K562 (cell line): ENCODE measurements at regions not wholly inside any gene's neighbourhood (a gene's known extent, or its start where the extent isn't known, plus 50 kb on each side); places are given as distances from the start of the nearest gene placed in this dataset.

Source experiments
- ATAC-seq: fragments of 200-7000 bp; cut with Tn5 transposase; 3 replicates; pipeline ENCODE4 v1.9.1; 2020; ENCODE audit warnings: moderate library complexity
- BruUV-seq: library from RNA; stranded (reverse); fragments of 400-500 nt; replicated peaks from 2 replicates; lab custom pipeline; 2021; lab: Mats Ljungman, UMichigan
- CTCF ChIA-PET: fragments of 300-600 bp; formaldehyde crosslinking; extraction: SDS; loops from one replicate; lab custom pipeline; 2021; ENCODE audit warnings: low intra/inter-chr PET ratio; lab: Yijun Ruan, JAX
- POLR2A ChIA-PET: fragments of 300-600, 350-650 bp; sonication (Branson Sonifier 250); formaldehyde crosslinking; extraction: SDS; loops from one replicate; lab custom pipeline; 2021; ENCODE audit warnings: antibody characterized with exemption, inconsistent platforms; lab: Yijun Ruan, JAX
- DNase-seq, 4 experiments: peaks; one replicate each; pipeline versions ENCODE4 v3.0.0 to v3.0.0-alpha.2; 2011 to 2018; ENCODE audit warnings: low spot score in 3 of 4, mixed read lengths in 3 of 4; ENCODE audit errors: extremely low read depth in 1 of 4
- FAIRE-seq: peaks from 2 replicates; lab custom pipeline; 2011; peaks lifted over from hg19 to GRCh38; lab: Jason Lieb, UNC
- H2AFZ ChIP-seq: 2 replicates; pipeline ENCODE4 v1.6.0; 2011; ENCODE audit warnings: low read depth, low read length, control low read depth, inconsistent platforms
- H3K27ac ChIP-seq: fragments of 200-600 bp; 3 replicates; pipeline ENCODE4 v1.8.0; 2011; ENCODE audit warnings: low read depth, mild to moderate bottlenecking, control low read depth, inconsistent platforms, low read length, moderate library complexity, mixed read lengths; ENCODE audit errors: extremely low read depth
- H3K27me3 ChIP-seq, 2 experiments: fragments of 300-600 bp in 1 of 2; 2 replicates in 1 of 2; 3 replicates in 1 of 2; pipeline versions ENCODE4 v1.6.0 to v1.8.0; 2011; ENCODE audit warnings: inconsistent platforms in 2 of 2, low read length in 2 of 2, mild to moderate bottlenecking in 1 of 2, mixed read lengths in 1 of 2, moderate library complexity in 1 of 2; ENCODE audit not compliant: control insufficient read depth in 2 of 2, insufficient read depth in 2 of 2
- H3K36me3 ChIP-seq: fragments of 300-600 bp; 3 replicates; pipeline ENCODE4 v1.8.0; 2011; ENCODE audit warnings: mild to moderate bottlenecking, low read length, inconsistent platforms; ENCODE audit not compliant: control insufficient read depth, insufficient read depth
- H3K4me1 ChIP-seq, 2 experiments: fragments of 200-600 bp in 1 of 2; replicated peaks in 1 of 2; 2 replicates in 1 of 2; 3 replicates in 1 of 2; pipeline versions ENCODE4 v1.5.1 to v1.8.0; 2011; ENCODE audit warnings: inconsistent platforms in 2 of 2, low read length in 2 of 2, mild to moderate bottlenecking in 1 of 2, mixed read lengths in 1 of 2, moderate library complexity in 1 of 2; ENCODE audit not compliant: control insufficient read depth in 2 of 2, insufficient read depth in 2 of 2
- H3K4me2 ChIP-seq: 2 replicates; pipeline ENCODE4 v1.6.1; 2011; ENCODE audit warnings: low read length, control low read depth, inconsistent platforms, mixed read lengths; ENCODE audit not compliant: insufficient read depth
- H3K4me3 ChIP-seq: fragments of 200-600 bp; sonication (generic), shearing (Covaris generic); 2 replicates; pipeline ENCODE4 v1.5.1; 2016; ENCODE audit warnings: control low read depth, inconsistent platforms
- H3K79me2 ChIP-seq: fragments of 200-600 bp; 3 replicates; pipeline ENCODE4 v1.8.0; 2011; ENCODE audit warnings: low read length, inconsistent platforms; ENCODE audit not compliant: control insufficient read depth, insufficient read depth
- H3K9ac ChIP-seq, 2 experiments: 2 replicates each; pipeline versions ENCODE4 v1.6.0 to v1.6.1; 2011; ENCODE audit warnings: low read depth in 2 of 2, low read length in 2 of 2, control low read depth in 1 of 2, inconsistent platforms in 1 of 2, mild to moderate bottlenecking in 1 of 2, mixed read lengths in 1 of 2; ENCODE audit not compliant: insufficient read depth in 1 of 2
- H3K9me1 ChIP-seq: one replicate; pipeline ENCODE4 v1.6.0; 2011; ENCODE audit warnings: inconsistent platforms, mild to moderate bottlenecking, low read length, moderate library complexity; ENCODE audit not compliant: control insufficient read depth, insufficient read depth
- H3K9me3 ChIP-seq: replicated peaks from 2 replicates; pipeline ENCODE4 v1.5.1; 2011; ENCODE audit warnings: low read depth, low read length, inconsistent platforms; ENCODE audit not compliant: control insufficient read depth, insufficient read depth
- H4K20me1 ChIP-seq: replicated peaks from 2 replicates; pipeline ENCODE4 v1.6.1; 2011; ENCODE audit warnings: low read length, inconsistent platforms, mixed read lengths; ENCODE audit not compliant: control insufficient read depth, insufficient read depth
- ARID1B ChIP-seq: fragments of 450-650 bp; IDR thresholded peaks from 2 replicates; pipeline ENCODE4 v1.6.1; 2016; ENCODE audit warnings: antibody characterized with exemption, mild to moderate bottlenecking, inconsistent platforms
- CBFA2T2 ChIP-seq: fragments of 450-650 bp; conservative IDR thresholded peaks from 2 replicates; pipeline ENCODE4 v1.6.1; 2017; ENCODE audit warnings: mild to moderate bottlenecking
- CBFA2T3 ChIP-seq: fragments of 450-650 bp; IDR thresholded peaks from 2 replicates; pipeline ENCODE4 v1.6.1; 2017
- KDM1A ChIP-seq, 2 experiments: fragments of 450-650 bp; IDR thresholded peaks; 2 replicates each; pipeline ENCODE4 v1.6.1; 2016; ENCODE audit warnings: mild to moderate bottlenecking in 2 of 2
- MTA2 ChIP-seq: fragments of 450-650 bp; IDR thresholded peaks from 2 replicates; pipeline ENCODE4 v1.6.1; 2016; ENCODE audit warnings: low read depth
- MYC ChIP-seq, 2 experiments: fragments of 250-450 bp in 1 of 2; sonication (Bioruptor Pico) in 1 of 2; IDR thresholded peaks; 2 replicates each; pipeline versions ENCODE4 v1.5.1 to v1.6.1; 2012 to 2021; ENCODE audit warnings: low read depth in 2 of 2, borderline replicate concordance in 1 of 2, improper control_type of control experiment in 1 of 2, low read length in 1 of 2, mild to moderate bottlenecking in 1 of 2, moderate library complexity in 1 of 2
- NCOR1 ChIP-seq: fragments of 450-650 bp; IDR thresholded peaks from 2 replicates; pipeline ENCODE4 v1.6.1; 2016; ENCODE audit warnings: mild to moderate bottlenecking, moderate library complexity
- PML ChIP-seq: IDR thresholded peaks from 2 replicates; pipeline ENCODE4 v1.6.1; 2012; ENCODE audit warnings: low read length, inconsistent platforms
- SMARCA4 ChIP-seq: fragments of 450-650 bp; IDR thresholded peaks from 2 replicates; pipeline ENCODE4 v1.6.1; 2016
- TAL1 ChIP-seq: fragments of 450-650 bp; IDR thresholded peaks from 2 replicates; pipeline ENCODE4 v1.6.1; 2016; ENCODE audit warnings: mild to moderate bottlenecking
- TEAD1 ChIP-seq, 2 experiments: fragments of 450-650 bp in 1 of 2; sonication (generic) in 1 of 2; formaldehyde crosslinking; IDR thresholded peaks; 2 replicates each; pipeline versions ENCODE4 v1.4.0 to v1.8.0; 2020 to 2022; ENCODE audit warnings: mild to moderate bottlenecking in 2 of 2, missing genetic modification reagents in 1 of 2
- TEAD4 ChIP-seq, 2 experiments: sonication (generic) in 1 of 2; formaldehyde crosslinking in 1 of 2; IDR thresholded peaks; 2 replicates each; pipeline versions ENCODE4 v1.6.1 to v1.8.0; 2012 to 2022; ENCODE audit warnings: borderline replicate concordance in 1 of 2, inconsistent platforms in 1 of 2, low read length in 1 of 2, mild to moderate bottlenecking in 1 of 2, missing genetic modification reagents in 1 of 2
- WGBS: fragments of 100-300 bp; shearing (Covaris generic); methylation state at CpG from one replicate; pipeline ENCODE4 v1.1.6; 2016; ENCODE audit warnings: low coverage, mixed read lengths; ENCODE audit not compliant: insufficient coverage; ENCODE audit errors: missing lambda C conversion rate; 5-methylcytosine and 5-hydroxymethylcytosine counted together
- in situ Hi-C: fragments of 300-500 bp; cut with MboI; formaldehyde crosslinking; loops from 4 replicates; pipeline ENCODE4 v1.15.0; 2018; ENCODE audit warnings: inconsistent platforms, mixed read lengths
- intact Hi-C: fragments of 100-400 bp; cut with micrococcal nuclease; formaldehyde crosslinking; loops from 2 replicates; pipeline ENCODE4 v1.14.2; 2022
- TF ChIP-seq, protein P1 (sequence below): IDR thresholded peaks from 2 replicates; pipeline ENCODE4 v1.6.1; 2016; ENCODE audit warnings: missing genetic modification characterization, missing compliant biosample characterization

DNA sequence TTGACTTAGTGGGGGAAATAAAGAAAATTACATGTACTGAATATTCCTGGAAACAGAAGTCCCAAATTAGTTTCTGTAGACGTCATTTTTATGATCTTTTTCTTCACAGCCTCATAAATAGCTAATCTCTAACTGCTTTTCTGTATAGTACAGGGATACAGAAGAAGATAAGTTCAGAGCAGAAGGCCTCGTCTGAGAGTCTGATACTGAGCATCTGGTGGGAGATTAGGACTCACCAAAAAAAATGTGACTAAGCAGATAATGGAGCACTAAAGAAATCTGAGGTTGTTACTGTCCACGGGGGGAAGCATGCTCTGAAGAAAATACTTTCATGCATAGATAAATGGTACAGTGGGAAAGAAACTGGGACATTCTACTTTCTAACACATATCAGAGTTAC lies 115.3 kb upstream of the TRPC5 start:
- Histone ChIP-seq H3K79me2 (no peaks in the 10 kb centered on the region), H3K4me3 (no peak overlapping the region), H3K27me3 (no peaks in the 10 kb centered on the region), H3K9me1 (no peaks in the 10 kb centered on the region), H4K20me1 (no peaks in the 10 kb centered on the region), H3K4me1 (no peaks in the 10 kb centered on the region), H3K9ac (no peak overlapping the region), H3K4me2 (no peak overlapping the region), H3K9me3 (no peaks in the 10 kb centered on the region), H3K36me3 (no peaks in the 10 kb centered on the region), H3K27ac (no peak overlapping the region), H2AFZ (no peak overlapping the region)
- WGBS = 0% methylated on average over 3 of the region's 3 CpGs
- peak in 1 of 4 experiments; percentile 2 for DNase-seq
- no peak for ATAC-seq
- ChIA-PET CTCF (no interaction called here), POLR2A (no interaction called here)
- no TSS peak for BruUV-seq
- TF ChIP-seq ARID1B (peak; percentile 36; the same call in 1 of the 2 replicates), MTA2 (0 out of 2 replicates have a peak, but pooled peaks have one; percentile 15), KDM1A (IDR thresholded peaks at IDR 0.05) (0 out of 4 replicates have a peak, but pooled peaks of 1 of the 2 experiments have one; percentile 31), PML (peak; percentile 31; the same call in 1 of the 2 replicates), SMARCA4 (no peak), TAL1 (peak; percentile 76), MYC (IDR thresholded peaks at IDR 0.05; ENCODE audit: low read depth, low read length) (no peak), MYC (CRISPR knock-in tag; IDR thresholded peaks at IDR 0.05; ENCODE audit: borderline replicate concordance, low read depth) (no peak), NCOR1 (peak; percentile 27; the same call in 1 of the 2 replicates), CBFA2T3 (peak; percentile 71), TEAD4 (IDR thresholded peaks at IDR 0.05; ENCODE audit: low read length) (peak; percentile 79), TEAD4 (CRISPR knock-in tag; IDR thresholded peaks at IDR 0.05; ENCODE audit: borderline replicate concordance) (no peak), TEAD1 (CRISPR knock-in tag; IDR thresholded peaks at IDR 0.05) (no peak), CBFA2T2 (peak; percentile 70)
- TF ChIP-seq, protein P1, sequence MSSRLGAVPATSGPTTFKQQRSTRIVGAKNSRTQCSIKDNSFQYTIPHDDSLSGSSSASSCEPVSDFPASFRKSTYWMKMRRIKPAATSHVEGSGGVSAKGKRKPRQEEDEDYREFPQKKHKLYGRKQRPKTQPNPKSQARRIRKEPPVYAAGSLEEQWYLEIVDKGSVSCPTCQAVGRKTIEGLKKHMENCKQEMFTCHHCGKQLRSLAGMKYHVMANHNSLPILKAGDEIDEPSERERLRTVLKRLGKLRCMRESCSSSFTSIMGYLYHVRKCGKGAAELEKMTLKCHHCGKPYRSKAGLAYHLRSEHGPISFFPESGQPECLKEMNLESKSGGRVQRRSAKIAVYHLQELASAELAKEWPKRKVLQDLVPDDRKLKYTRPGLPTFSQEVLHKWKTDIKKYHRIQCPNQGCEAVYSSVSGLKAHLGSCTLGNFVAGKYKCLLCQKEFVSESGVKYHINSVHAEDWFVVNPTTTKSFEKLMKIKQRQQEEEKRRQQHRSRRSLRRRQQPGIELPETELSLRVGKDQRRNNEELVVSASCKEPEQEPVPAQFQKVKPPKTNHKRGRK (tag) = no peak
- in situ Hi-C loops = no loop called here
- intact Hi-C loops = no loop called here
- no peak for FAIRE-seq
